HuH-7 (cell line): ENCODE measurements at regions not wholly inside any gene's neighbourhood (a gene's known extent, or its start where the extent isn't known, plus 50 kb on each side); places are given as distances from the start of the nearest gene placed in this dataset.
A peak's percentile ranks its signal among the peaks of the same experiment; 100 is the strongest.
"Not testable (repeated sequence)": the region's sequence is repeated elsewhere in the genome, so short reads cannot be mapped to it uniquely, and the experiment has no call there.

Experiments used
- DNase-seq: peaks from one replicate; pipeline ENCODE4 v3.0.0; 2011; ENCODE audit warnings: low spot score

- no peak for DNase-seq
Observed at GRCh38 chr10:57689596-57690297, 577.9 kb downstream of the IPMK start.

DNA sequence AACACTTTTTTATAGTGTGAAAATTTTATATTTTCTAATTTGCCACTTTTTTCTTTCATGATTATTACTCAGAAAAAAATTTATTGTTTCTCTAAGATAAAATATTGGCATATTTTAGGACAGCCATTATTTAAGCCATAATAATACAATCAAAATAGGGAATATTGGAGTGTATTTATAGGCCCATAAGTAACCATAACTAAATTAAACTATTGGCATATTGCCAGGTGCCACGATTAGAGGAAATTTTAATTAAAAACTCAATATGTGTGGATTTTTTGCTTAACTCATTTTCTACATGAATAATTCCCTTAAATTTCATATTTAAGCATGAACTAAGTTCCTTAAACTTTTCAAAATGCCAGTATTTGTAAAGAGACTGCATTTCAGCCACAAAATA, 587.8 kb downstream of the IPMK start:
- DNase-seq, result no peak

DNA sequence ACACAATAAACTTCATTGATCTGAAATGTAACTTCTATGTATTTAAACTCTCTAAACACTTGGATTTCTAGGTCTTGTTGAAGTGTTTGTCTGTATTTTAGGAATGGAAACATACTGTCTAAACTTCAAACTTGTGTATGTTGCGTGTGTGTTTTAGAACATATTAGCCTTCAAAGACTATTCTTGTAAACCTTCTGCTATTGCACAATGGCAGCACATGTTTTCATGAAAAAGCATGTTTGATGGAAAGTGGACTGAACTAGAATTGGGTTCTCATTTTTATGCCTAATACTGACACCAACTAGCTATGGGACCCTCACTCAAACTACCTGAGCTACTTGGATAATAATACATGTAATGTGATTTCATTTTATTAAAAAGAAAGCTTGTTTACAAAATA, 592.6 kb downstream of the IPMK start:
- no peak for DNase-seq

- DNase-seq, result no peak
Observed at GRCh38 chr10:57673446-57673960, 594.2 kb downstream of the IPMK start.

- DNase-seq, result no peak
Observed at GRCh38 chr10:57664815-57665214, 602.9 kb downstream of the IPMK start.

- DNase-seq, result no peak
Observed at GRCh38 chr10:57663401-57663800, 604.3 kb downstream of the IPMK start.

GRCh38 chr10:57661206-57661605, 606.5 kb downstream of the IPMK start:
- no peak for DNase-seq

DNA sequence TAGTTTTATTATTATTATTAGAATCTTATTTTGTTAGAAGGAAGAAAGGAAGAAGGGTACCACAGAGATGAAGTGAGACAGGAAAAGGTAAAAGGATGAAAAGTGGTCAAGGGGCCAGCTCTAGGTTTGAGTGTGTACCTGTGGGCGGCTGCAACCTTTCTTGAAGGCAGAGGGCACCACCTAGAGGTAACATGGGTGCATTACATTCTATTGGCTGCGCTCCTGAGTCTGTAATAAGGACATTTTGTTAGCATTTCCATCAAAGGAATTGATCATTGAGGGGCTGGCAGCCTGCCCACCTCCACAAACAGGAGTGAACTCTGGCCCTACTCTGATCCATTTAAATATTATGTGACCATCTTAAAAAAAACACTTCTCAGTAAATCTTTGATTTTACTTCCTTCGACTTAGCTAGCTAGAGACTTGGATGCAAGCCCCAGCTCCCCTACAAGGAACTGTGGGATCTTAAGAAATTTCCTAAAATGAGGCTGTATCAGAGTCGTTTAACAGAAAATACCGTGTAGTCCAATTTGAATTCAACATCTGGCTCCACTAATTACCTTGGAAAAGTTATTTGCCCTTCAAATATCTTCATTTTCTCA, 610.4 kb downstream of the IPMK start:
- peak; percentile 24 for DNase-seq

DNA sequence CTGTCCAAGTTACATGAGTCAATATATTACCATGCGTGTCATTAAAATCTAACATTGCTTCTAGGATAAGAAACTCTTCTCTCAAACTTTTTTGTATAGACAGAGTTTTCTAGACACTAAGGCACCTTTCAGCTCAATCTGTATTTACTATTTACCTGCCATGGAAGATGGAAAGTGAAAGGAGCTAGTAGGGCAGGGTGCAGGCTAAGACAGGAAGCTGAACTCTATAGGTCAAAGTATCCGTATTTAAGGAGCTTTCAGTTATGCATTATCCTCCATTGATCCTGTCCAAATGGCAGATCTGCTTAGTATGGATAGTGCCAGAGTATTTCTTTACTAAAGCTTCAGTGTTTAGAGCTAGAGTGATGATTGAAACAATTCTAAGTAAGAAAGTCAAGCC, 612.8 kb downstream of the IPMK start:
- DNase-seq, result no peak

- DNase-seq, result not testable (repeated sequence)
Observed at GRCh38 chr10:57645108-57645507, 622.6 kb downstream of the IPMK start.

GRCh38 chr10:57638411-57638810, 629.3 kb downstream of the IPMK start:
- DNase-seq, result no peak

DNA sequence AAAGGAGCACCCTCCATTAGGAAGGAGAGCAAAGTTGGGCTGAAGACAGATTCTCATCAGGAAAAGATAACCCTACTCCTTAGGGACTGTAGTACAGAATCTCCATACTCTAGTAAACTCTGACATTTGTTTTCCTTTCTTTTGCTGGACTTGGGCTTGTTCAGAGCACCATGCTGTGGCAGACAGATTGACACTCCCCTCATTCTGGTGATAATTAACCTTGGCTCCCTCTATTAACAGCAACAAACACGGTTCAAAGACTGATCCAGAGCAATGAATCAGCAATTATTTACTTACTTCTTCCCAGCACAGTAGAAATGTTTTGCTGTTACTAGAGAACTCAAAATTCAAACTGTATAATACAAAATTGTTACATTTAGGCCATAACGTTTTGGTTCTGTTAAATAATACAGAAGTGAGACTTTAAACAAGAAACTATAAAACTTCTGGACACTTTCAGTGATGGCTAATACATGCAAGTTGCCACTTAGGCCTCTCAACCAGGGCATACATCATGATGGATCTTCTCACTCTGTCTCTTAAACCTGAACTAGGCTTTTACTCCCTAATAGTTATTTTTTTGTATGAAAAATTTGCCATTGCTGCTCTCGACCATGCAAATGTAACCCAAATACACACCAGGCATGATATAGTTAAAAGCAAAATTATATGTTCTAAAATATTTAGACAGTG, 639.0 kb downstream of the IPMK start:
- DNase-seq, result peak; percentile 26

- no peak for DNase-seq
Observed at GRCh38 chr10:57627642-57628178, 640.0 kb downstream of the IPMK start.

GRCh38 chr10:57624856-57625592, 642.7 kb downstream of the IPMK start:
- no peak for DNase-seq

- DNase-seq, result no peak
Observed at GRCh38 chr10:57624066-57624465, 643.6 kb downstream of the IPMK start.

DNA sequence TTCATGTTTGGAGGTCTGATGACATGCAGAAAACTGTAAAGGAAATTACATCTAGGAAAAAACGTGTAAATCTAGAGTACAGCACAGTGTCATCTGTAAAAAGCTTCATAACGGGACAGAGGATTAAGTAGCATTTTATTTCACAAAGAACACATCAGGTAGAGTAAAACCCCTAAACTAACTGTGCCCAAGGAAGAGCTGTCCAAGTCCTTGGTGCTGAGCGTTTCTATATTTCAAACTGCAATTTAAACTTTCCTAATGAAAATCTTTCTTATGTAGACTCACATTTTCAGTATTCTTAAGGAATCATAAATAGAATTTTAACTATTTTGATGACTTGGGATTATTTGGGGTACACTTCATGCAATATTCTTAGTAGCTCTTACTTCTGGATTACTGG, 646.2 kb downstream of the IPMK start:
- DNase-seq, result no peak

DNA sequence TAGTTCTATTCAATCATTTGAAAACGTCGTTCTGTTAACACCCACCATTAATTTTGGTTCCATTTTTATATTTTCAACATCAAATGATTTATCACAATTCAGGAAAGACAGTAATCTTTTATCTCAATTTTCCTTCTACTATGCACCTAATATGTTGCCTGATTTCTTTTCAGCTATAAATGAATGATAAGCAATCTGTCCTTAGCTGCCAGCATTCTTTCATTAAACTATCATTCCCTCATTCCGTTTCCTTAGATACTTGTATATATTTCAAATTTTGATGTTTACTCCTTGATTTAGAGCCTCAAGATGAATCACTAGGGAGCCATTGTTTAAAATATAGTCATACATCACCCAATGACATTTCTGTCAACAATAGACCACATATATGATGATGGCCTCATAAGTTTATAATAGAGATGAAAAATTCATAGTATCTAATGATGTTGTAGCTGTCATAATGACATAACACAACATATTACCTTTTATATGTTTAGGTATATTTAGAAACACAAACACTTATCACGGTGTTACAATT, 661.7 kb downstream of the IPMK start:
- DNase-seq, result no peak

DNA sequence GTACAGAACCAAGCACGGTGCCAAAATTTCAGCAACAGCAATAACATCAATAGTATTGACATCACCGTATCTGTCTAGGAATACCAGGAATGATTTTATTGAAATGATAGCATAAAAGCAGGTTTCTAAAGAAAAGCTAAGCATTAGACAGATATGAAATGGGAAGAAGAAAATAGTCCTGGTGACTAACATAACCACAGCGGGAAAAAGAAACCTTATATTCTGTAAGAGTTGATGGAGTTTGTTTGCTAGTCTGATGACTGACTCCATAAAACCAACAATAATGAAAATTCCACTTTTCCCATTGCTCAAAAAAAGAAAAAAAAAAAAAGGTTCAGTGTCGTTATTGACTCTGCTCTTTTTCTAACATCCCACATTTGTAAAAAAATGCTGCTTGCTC, 668.3 kb downstream of the IPMK start:
- no peak for DNase-seq

- no peak for DNase-seq
Observed at GRCh38 chr10:57593983-57594573, 673.6 kb downstream of the IPMK start.

DNA sequence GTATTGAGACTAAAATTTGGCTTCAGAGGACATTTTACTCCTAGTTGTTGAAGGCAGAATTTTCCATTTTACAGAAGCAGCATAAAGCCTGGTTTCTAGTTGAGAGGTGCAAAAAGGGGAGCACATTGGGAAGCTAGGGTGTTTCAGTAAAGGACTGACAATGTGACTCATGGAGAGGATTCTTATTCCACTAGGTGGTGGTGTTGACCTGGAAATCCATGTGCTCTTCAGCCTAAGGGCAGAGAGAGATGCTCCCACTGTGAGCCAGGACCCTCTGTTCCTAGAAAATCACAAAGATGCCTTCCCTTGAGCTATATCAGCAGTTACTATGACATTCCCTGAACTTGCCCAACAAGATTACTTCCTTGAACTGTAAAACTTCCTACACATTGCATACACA, 687.8 kb downstream of the IPMK start:
- DNase-seq, result peak; percentile 1

GRCh38 chr10:57562211-57562610, 705.5 kb downstream of the IPMK start:
- DNase-seq, result no peak

GRCh38 chr10:57551774-57552173, 715.9 kb downstream of the IPMK start:
- not testable (repeated sequence) for DNase-seq
